Adrenal gland (tissue), 5 donors: ENCODE measurements at regions not wholly inside any gene's neighbourhood (a gene's known extent, or its start where the extent isn't known, plus 50 kb on each side); places are given as distances from the start of the nearest gene placed in this dataset.

Experiments
- POLR2A ChIP-seq, 2 donors: fragments of 450-650 bp; IDR thresholded peaks; one replicate each; pipeline ENCODE4 v1.6.1; 2017; ENCODE audit warnings: antibody characterized with exemption in 2 of 2, mild to moderate bottlenecking in 2 of 2, moderate library complexity in 1 of 2
- TF ChIP-seq, protein P1 (sequence below), 6 experiments: fragments of 450-650 bp in 4 of 6; fragments of 200-600 bp in 2 of 6; sonication (generic) in 1 of 6; IDR thresholded peaks; 1 replicate in 5 of 6; 2 replicates in 1 of 6; pipeline versions ENCODE4 v1.5.1 to v1.8.0; 2016 to 2021; ENCODE audit warnings: antibody characterized with exemption in 6 of 6, mild to moderate bottlenecking in 2 of 6, moderate library complexity in 1 of 6
- donor health status: DM: no; HTN: no; CAD: no.

DNA sequence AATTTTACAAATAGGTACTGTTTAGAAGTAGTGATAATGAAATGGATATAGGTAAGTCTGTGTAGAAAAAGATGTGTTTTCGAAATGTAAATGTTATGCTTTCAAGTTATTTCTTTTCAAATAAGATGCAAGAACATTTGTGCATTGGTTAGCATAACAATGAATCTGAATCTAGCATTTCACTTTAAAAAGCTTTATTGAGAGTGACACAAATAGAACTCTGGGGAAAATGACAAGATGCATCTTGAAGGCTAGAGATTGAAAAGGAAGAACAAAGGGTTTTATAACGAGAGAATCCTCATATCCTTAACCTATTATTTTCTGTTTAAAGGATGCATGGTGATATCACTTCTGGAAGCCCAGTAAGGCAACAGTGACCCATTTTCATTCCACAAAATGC lies 639.9 kb upstream of the PTCHD4 start:
- TF ChIP-seq, protein P1, sequence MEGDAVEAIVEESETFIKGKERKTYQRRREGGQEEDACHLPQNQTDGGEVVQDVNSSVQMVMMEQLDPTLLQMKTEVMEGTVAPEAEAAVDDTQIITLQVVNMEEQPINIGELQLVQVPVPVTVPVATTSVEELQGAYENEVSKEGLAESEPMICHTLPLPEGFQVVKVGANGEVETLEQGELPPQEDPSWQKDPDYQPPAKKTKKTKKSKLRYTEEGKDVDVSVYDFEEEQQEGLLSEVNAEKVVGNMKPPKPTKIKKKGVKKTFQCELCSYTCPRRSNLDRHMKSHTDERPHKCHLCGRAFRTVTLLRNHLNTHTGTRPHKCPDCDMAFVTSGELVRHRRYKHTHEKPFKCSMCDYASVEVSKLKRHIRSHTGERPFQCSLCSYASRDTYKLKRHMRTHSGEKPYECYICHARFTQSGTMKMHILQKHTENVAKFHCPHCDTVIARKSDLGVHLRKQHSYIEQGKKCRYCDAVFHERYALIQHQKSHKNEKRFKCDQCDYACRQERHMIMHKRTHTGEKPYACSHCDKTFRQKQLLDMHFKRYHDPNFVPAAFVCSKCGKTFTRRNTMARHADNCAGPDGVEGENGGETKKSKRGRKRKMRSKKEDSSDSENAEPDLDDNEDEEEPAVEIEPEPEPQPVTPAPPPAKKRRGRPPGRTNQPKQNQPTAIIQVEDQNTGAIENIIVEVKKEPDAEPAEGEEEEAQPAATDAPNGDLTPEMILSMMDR (IDR thresholded peaks at IDR 0.05), result no peak
- no peak for TF ChIP-seq POLR2A (IDR thresholded peaks at IDR 0.05)
